ENCODE measurements at regions not wholly inside any gene's neighbourhood (a gene's known extent, or its start where the extent isn't known, plus 50 kb on each side); places are given as distances from the start of the nearest gene placed in this dataset.

DNA sequence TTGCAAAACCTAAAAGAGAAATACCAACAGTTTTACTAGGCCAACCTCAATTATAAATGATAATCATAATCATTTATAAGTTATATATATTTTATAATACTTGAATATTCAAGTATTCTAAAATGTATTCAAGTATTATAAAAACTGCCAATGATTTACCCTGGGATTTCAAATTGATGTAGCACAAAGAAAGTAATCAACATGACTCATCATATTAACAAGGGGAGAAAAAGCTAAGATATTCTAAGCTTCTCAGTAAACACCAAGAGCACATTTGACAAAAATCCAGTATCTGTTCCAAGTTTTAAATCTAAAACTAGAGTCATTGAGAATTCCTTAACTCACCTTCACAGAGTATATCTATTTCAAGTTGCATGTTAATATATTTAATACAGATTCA, 56.1 kb downstream of the CAPZA3 start:
- BruUV-seq (replicated peaks), result no TSS peak
- no peak for TF ChIP-seq CTCF (IDR thresholded peaks at IDR 0.05; ENCODE audit: insufficient read depth in 1 of 2, low read depth in 1 of 2, low read length in 1 of 2, severe bottlenecking in 1 of 2, unreplicated experiment in 1 of 2)
- ChIA-PET POLR2A (no interaction called here), CTCF (no interaction called here)
- no peaks in the 10 kb centered on the region for H3K27me3 Mint-ChIP-seq (ENCODE audit: insufficient read depth, unreplicated experiment)
- H3K4me3 Mint-ChIP-seq (ENCODE audit: unreplicated experiment), result no peak overlapping the region
- intact Hi-C loops (cut with micrococcal nuclease; ENCODE audit: unreplicated experiment), result no loop called here
- Histone ChIP-seq H3K4me3 (ENCODE audit: low read depth, low read length) (no peak overlapping the region), H3K27me3 (replicated peaks; ENCODE audit: control insufficient read depth, insufficient read depth, low read length) (no peaks in the 10 kb centered on the region), H3K9me3 (no peaks in the 10 kb centered on the region), H3K4me1 (peaks cover 3% of the 10 kb centered on the region; the same call in 1 of the 2 replicates), H3K36me3 (ENCODE audit: control insufficient read depth, insufficient read depth, low read length) (no peaks in the 10 kb centered on the region)
- H3K36me3 Mint-ChIP-seq (ENCODE audit: insufficient read depth, unreplicated experiment), result no peaks in the 10 kb centered on the region
- no peak overlapping the region for H3K27ac Mint-ChIP-seq (ENCODE audit: unreplicated experiment)
- no peaks in the 10 kb centered on the region for H3K9me3 Mint-ChIP-seq (ENCODE audit: unreplicated experiment)
- H3K4me1 Mint-ChIP-seq (ENCODE audit: low read depth, unreplicated experiment), result peaks cover 5% of the 10 kb centered on the region
- no peak for DNase-seq

- intact Hi-C loops (cut with micrococcal nuclease; ENCODE audit: unreplicated experiment), result no loop called here
- no TSS peak for BruUV-seq (replicated peaks)
- ChIA-PET CTCF (no interaction called here), POLR2A (no interaction called here)
- Histone ChIP-seq H3K9me3 (no peaks in the 10 kb centered on the region), H3K4me1 (peaks cover 3% of the 10 kb centered on the region; the same call in 1 of the 2 replicates), H3K27me3 (replicated peaks; ENCODE audit: control insufficient read depth, insufficient read depth, low read length) (no peaks in the 10 kb centered on the region), H3K4me3 (ENCODE audit: low read depth, low read length) (no peak overlapping the region), H3K36me3 (ENCODE audit: control insufficient read depth, insufficient read depth, low read length) (no peaks in the 10 kb centered on the region)
- Mint-ChIP-seq H3K4me1 (ENCODE audit: low read depth, unreplicated experiment) (peaks cover 6% of the 10 kb centered on the region), H3K9me3 (ENCODE audit: unreplicated experiment) (no peaks in the 10 kb centered on the region), H3K4me3 (ENCODE audit: unreplicated experiment) (no peak overlapping the region), H3K36me3 (ENCODE audit: insufficient read depth, unreplicated experiment) (no peaks in the 10 kb centered on the region), H3K27ac (ENCODE audit: unreplicated experiment) (no peak overlapping the region), H3K27me3 (ENCODE audit: insufficient read depth, unreplicated experiment) (no peaks in the 10 kb centered on the region)
- TF ChIP-seq CTCF (IDR thresholded peaks at IDR 0.05; ENCODE audit: insufficient read depth in 1 of 2, low read depth in 1 of 2, low read length in 1 of 2, severe bottlenecking in 1 of 2, unreplicated experiment in 1 of 2), result no peak
- DNase-seq, result no peak
Measured at GRCh38 chr12:18797604-18798003, 59.7 kb downstream of the CAPZA3 start.

DNA sequence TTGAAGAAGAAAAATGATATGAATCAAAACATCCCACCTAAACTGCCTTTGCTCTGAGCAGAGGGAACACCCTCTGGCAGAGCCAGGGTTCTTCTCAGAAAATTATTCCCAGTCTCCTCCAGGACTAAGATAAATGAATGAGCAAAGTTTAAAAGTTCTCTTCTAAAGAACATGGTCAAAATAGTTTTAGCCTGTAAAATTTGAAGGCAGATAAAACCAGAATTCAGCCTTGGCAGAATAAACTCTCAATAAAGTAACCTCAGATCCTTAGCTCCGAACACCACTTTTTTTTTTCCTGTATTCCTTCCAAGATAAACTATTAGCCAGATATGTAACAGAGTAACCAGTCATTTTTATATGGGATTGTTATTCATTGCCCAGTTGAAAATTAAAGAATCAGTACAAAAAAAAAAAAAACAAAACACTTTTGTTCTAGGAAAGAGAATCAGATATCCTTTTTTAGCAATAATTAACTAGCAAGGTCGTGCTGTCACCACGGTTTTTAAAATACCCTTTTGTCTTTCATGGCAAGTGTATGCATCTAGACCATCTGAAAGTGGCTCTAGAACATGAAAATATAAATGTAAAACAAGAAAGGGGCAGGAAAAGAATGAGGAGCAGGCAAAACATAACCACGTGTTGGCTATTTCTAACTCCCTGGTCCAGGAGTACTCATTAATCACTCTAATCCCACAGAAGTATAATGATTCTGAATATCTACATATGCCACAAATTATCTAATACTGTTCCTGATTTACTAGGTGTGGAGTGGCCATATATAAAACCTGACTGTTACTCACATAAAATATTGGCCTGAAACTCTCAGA, 60.8 kb downstream of the CAPZA3 start:
- Mint-ChIP-seq H3K4me3 (ENCODE audit: unreplicated experiment) (no peak overlapping the region), H3K9me3 (ENCODE audit: unreplicated experiment) (no peaks in the 10 kb centered on the region), H3K27me3 (ENCODE audit: insufficient read depth, unreplicated experiment) (no peaks in the 10 kb centered on the region), H3K4me1 (ENCODE audit: low read depth, unreplicated experiment) (peaks cover 6% of the 10 kb centered on the region), H3K27ac (ENCODE audit: unreplicated experiment) (no peak overlapping the region), H3K36me3 (ENCODE audit: insufficient read depth, unreplicated experiment) (no peaks in the 10 kb centered on the region)
- Histone ChIP-seq H3K4me1 (peaks cover 3% of the 10 kb centered on the region; the same call in 1 of the 2 replicates), H3K36me3 (ENCODE audit: control insufficient read depth, insufficient read depth, low read length) (no peaks in the 10 kb centered on the region), H3K9me3 (no peaks in the 10 kb centered on the region), H3K4me3 (ENCODE audit: low read depth, low read length) (no peak overlapping the region), H3K27me3 (replicated peaks; ENCODE audit: control insufficient read depth, insufficient read depth, low read length) (no peaks in the 10 kb centered on the region)
- ChIA-PET CTCF (no interaction called here), POLR2A (no interaction called here)
- TF ChIP-seq CTCF (IDR thresholded peaks at IDR 0.05; ENCODE audit: insufficient read depth in 1 of 2, low read depth in 1 of 2, low read length in 1 of 2, severe bottlenecking in 1 of 2, unreplicated experiment in 1 of 2), result no peak
- intact Hi-C loops (cut with micrococcal nuclease; ENCODE audit: unreplicated experiment), result no loop called here
- no TSS peak for BruUV-seq (replicated peaks)
- DNase-seq, result no peak
